ENCODE measurements at regions not wholly inside any gene's neighbourhood (a gene's known extent, or its start where the extent isn't known, plus 50 kb on each side); places are given as distances from the start of the nearest gene placed in this dataset.

DNA sequence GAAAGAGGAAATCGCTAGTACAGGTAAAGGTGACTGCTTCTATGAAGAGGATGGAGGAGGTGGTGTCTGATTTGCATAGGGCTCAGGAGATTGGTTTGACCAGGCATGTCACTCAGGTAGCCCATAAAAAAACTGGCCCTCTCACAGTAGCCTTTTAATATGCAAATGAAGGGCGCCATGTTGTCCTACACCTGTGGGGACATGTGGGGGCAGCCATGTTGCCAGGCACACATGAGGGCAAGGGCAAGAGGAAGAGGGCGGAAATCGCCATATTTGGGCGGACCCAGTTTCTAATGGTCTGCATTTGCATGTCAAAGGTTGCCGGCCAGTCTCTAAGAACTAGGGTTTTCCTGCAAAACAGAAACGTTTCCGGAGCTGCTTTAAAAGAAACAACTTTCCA lies 1330.6 kb downstream of the DSC3 start:
- DNase-seq = no peak
- TF ChIP-seq CTCF (IDR thresholded peaks at IDR 0.05) (no peak), POLR2A (IDR thresholded peaks at IDR 0.05) (no peak)
- Histone ChIP-seq H3K27ac (no peak overlapping the region), H3K4me3 (no peak overlapping the region), H3K4me1 (no peaks in the 10 kb centered on the region), H3K36me3 (no peaks in the 10 kb centered on the region), H3K27me3 (no peaks in the 10 kb centered on the region), H3K9me3 (no peaks in the 10 kb centered on the region)
- intact Hi-C loops (cut with DNase I; ENCODE audit: low total_unique reads) = no loop called here

DNA sequence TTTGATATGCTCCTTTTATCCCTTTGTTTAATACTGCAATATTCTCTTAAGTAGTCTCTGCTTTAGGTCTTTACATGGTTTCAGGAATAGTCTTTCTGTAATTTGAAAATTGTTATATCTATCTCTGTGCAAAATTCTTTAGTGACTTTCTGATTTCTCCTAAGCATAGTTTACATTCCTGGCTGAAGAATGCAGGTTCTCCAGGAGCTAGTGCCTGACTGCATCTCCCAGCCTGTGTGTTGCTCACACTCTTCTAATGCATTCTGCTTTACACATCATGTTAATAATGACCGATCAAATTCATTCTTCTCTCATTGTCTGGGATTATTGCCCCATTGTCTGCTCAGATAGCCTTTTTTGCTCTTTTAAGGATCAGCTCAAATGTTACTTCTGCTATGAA lies 1349.2 kb downstream of the DSC3 start:
- intact Hi-C loops (cut with DNase I; ENCODE audit: low total_unique reads) = no loop called here
- Histone ChIP-seq H3K4me3 (no peak overlapping the region), H3K4me1 (no peaks in the 10 kb centered on the region), H3K27me3 (no peaks in the 10 kb centered on the region), H3K9me3 (no peaks in the 10 kb centered on the region), H3K27ac (no peak overlapping the region), H3K36me3 (no peaks in the 10 kb centered on the region)
- DNase-seq = no peak
- TF ChIP-seq POLR2A (IDR thresholded peaks at IDR 0.05) (no peak), CTCF (IDR thresholded peaks at IDR 0.05) (no peak)

DNA sequence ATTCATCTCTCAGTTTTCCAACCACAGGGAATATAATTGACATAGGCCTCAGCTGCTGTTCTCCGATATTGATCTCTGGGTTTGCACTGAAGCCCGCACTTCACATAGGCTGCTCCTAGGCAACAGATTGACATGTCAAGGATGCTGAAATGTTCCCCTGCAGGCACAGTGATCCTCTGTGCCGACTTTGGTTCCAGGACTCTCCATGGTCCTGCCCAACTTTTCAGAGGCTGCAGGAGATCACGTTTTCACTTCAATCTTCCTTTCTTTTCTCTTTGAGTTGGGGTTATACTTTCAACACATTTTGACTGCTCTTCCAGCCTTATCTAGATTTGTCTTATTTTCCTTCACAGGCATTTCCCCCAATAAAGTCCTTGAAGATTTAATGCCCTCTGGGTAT lies 1361.0 kb downstream of the DSC3 start:
- H3K4me1 ChIP-seq = no peaks in the 10 kb centered on the region
- H3K4me3 ChIP-seq = no peak overlapping the region
- no peak for DNase-seq
- no peaks in the 10 kb centered on the region for H3K36me3 ChIP-seq
- H3K27me3 ChIP-seq = no peaks in the 10 kb centered on the region
- no peak for TF ChIP-seq CTCF (IDR thresholded peaks at IDR 0.05)
- no peak for TF ChIP-seq POLR2A (IDR thresholded peaks at IDR 0.05)
- no peaks in the 10 kb centered on the region for H3K9me3 ChIP-seq
- intact Hi-C loops (cut with DNase I; ENCODE audit: low total_unique reads) = no loop called here
- no peak overlapping the region for H3K27ac ChIP-seq

DNA sequence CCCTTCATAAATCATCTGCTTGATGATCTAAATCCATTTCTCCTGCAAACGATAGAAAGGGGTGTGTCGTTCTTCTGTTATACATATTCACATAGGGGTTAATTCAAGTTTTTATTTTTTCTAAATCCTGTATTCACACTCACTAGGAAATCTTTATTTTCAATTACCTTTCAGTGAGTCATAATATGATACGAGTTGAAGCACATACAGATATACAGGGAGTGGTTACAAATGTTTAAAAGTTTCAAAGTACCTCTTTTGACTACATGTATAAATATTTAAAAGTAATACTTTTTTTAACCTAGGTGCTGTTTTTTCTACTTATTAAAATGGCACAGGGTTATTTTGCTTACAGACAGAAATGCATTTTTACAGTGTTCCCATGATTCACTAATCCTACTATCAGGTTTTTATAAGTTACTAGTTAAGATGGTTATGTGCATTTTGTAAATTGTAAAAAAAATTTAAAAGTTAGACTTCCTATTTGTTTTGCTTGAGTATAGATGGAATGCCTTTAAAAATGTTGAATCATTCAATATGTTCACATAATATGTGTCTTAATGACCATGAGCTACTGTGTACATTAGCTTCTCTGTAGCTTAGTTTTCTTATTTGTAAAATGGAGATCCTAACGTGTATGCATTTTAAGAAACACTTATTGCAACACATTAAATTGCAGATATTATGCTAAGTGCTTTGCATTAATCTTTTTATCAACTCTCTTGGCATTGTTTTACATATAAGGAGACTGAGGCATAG lies 1378.1 kb downstream of the DSC3 start:
- no peaks in the 10 kb centered on the region for H3K36me3 ChIP-seq
- intact Hi-C loops (cut with DNase I; ENCODE audit: low total_unique reads) = no loop called here
- no peak for DNase-seq
- TF ChIP-seq POLR2A (IDR thresholded peaks at IDR 0.05) (no peak), CTCF (IDR thresholded peaks at IDR 0.05) (no peak)
- no peaks in the 10 kb centered on the region for H3K4me1 ChIP-seq
- no peaks in the 10 kb centered on the region for H3K27me3 ChIP-seq
- H3K4me3 ChIP-seq = no peak overlapping the region
- no peak overlapping the region for H3K27ac ChIP-seq
- no peaks in the 10 kb centered on the region for H3K9me3 ChIP-seq

GRCh38 chr18:29661924-29662323 lies 1380.6 kb downstream of the DSC3 start:
- Histone ChIP-seq H3K27ac (no peak overlapping the region), H3K4me1 (no peaks in the 10 kb centered on the region), H3K9me3 (no peaks in the 10 kb centered on the region), H3K27me3 (no peaks in the 10 kb centered on the region), H3K4me3 (no peak overlapping the region), H3K36me3 (no peaks in the 10 kb centered on the region)
- intact Hi-C loops (cut with DNase I; ENCODE audit: low total_unique reads) = no loop called here
- no peak for DNase-seq
- TF ChIP-seq CTCF (IDR thresholded peaks at IDR 0.05) (no peak), POLR2A (IDR thresholded peaks at IDR 0.05) (no peak)

Data from uterus (tissue), 3 donors.